ENCODE measurements at regions not wholly inside any gene's neighbourhood (a gene's known extent, or its start where the extent isn't known, plus 50 kb on each side); places are given as distances from the start of the nearest gene placed in this dataset.

DNA sequence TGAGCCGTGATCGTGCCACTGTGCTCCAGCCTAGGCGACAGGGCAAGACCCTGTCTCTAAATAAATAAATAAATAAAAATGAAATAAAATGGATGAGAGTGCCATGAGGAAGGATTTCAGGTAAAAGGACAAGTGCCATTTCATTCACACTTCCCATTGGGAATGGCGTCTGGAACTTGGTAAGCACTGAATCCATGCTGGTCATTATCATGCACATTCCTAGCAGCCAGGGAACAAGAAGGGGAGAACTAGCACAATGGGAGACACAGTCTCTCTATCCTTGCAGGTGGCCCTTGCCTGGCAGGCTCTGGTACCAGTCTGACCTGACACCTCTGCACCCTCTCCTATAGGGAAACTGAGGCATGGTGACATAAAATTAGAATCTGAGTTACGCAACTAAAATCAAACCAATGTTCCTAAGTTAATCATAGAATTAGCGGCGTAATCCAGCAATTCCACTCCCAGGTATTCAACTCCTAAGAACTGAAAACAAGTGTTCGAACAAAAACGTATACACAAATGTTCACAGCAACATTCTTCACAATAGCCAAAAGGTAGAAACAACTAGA, 70.8 kb upstream of the MFGE8 start:
- TF ChIP-seq, protein P1, sequence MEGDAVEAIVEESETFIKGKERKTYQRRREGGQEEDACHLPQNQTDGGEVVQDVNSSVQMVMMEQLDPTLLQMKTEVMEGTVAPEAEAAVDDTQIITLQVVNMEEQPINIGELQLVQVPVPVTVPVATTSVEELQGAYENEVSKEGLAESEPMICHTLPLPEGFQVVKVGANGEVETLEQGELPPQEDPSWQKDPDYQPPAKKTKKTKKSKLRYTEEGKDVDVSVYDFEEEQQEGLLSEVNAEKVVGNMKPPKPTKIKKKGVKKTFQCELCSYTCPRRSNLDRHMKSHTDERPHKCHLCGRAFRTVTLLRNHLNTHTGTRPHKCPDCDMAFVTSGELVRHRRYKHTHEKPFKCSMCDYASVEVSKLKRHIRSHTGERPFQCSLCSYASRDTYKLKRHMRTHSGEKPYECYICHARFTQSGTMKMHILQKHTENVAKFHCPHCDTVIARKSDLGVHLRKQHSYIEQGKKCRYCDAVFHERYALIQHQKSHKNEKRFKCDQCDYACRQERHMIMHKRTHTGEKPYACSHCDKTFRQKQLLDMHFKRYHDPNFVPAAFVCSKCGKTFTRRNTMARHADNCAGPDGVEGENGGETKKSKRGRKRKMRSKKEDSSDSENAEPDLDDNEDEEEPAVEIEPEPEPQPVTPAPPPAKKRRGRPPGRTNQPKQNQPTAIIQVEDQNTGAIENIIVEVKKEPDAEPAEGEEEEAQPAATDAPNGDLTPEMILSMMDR (IDR thresholded peaks at IDR 0.05) = no peak
- TF ChIP-seq POLR2A (IDR thresholded peaks at IDR 0.05) = no peak
- Histone ChIP-seq H3K27ac (no peak overlapping the region), H3K9me3 (no peaks in the 10 kb centered on the region), H3K27me3 (no peaks in the 10 kb centered on the region), H3K4me1 (peaks cover 0 to 5% of the 10 kb centered on the region in 2 donors), H3K4me3 (replicated peaks in 1 of 3) (no peak overlapping the region), H3K36me3 (no peaks in the 10 kb centered on the region)
- intact Hi-C loops (cut with DNase I) = no loop called here
- WGBS, 2 donors = 96 to 97% methylated on average over 9 of the region's 9 CpGs
- no peak for DNase-seq

- TF ChIP-seq POLR2A (IDR thresholded peaks at IDR 0.05) = no peak
- TF ChIP-seq, protein P1 (IDR thresholded peaks at IDR 0.05) = no peak
- peaks cover 0 to 5% of the 10 kb centered on the region in 2 donors for H3K4me1 ChIP-seq
- H3K27ac ChIP-seq = no peak overlapping the region
- H3K9me3 ChIP-seq = no peaks in the 10 kb centered on the region
- intact Hi-C loops (cut with DNase I) = no loop called here
- no peaks in the 10 kb centered on the region for H3K27me3 ChIP-seq
- DNase-seq = no peak
- H3K36me3 ChIP-seq = no peaks in the 10 kb centered on the region
- no peak overlapping the region for H3K4me3 ChIP-seq (replicated peaks in 1 of 3)
- 69 to 74% methylated on average over 14 of the region's 14 CpGs for WGBS, 2 donors
These were observed 72.6 kb upstream of the MFGE8 start for GRCh38 chr15:88985547-88986393.

DNA sequence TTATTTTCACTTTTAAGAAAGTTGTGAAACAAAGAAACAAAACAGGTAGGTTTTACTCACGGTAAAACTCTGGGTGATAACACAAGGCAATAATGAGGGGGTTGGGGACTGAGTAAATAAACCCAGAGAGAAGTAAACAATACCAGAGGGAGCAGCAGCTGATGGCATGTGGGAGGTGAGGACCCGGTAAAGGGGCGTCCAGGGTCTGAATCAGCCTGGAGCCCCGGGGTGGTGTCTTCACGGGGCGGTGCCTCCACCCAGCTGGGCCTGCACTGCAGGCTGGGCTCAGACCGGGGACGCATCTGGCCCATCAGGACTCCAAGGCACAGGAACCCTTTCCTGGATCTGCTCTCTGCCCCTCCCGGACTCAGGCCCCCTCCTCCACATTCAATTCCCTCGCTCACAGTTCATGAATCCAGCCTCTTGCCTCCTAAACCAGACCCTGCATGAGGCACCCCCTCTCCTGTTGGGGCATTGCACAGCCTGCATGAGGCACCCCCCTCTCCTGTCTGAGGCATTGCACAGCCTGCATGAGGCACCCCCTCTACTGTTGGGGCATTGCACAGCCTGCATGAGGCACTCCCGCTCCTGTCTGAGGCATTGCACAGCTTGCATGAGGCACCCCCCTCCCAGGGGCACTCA, 73.9 kb upstream of the MFGE8 start:
- DNase-seq = no peak
- intact Hi-C loops (cut with DNase I) = no loop called here
- 69 to 75% methylated on average over 11 of the region's 11 CpGs for WGBS, 2 donors

GRCh38 chr15:88987591-88987933, 74.4 kb upstream of the MFGE8 start:
- no peaks in the 10 kb centered on the region for H3K27me3 ChIP-seq
- no peaks in the 10 kb centered on the region for H3K9me3 ChIP-seq
- 71 to 79% methylated on average over 7 of the region's 7 CpGs for WGBS, 2 donors
- intact Hi-C loops (cut with DNase I) = no loop called here
- H3K27ac ChIP-seq = no peak overlapping the region
- peaks cover 0 to 5% of the 10 kb centered on the region in 2 donors for H3K4me1 ChIP-seq
- DNase-seq = no peak
- H3K36me3 ChIP-seq = no peaks in the 10 kb centered on the region
- TF ChIP-seq, protein P1 (IDR thresholded peaks at IDR 0.05) = no peak
- TF ChIP-seq POLR2A (IDR thresholded peaks at IDR 0.05) = no peak
- H3K4me3 ChIP-seq (replicated peaks in 1 of 3) = no peak overlapping the region

More for the DNA sequence above, 73.9 kb upstream of the MFGE8 start:
- no peaks in the 10 kb centered on the region for H3K36me3 ChIP-seq
- no peaks in the 10 kb centered on the region for H3K27me3 ChIP-seq
- TF ChIP-seq POLR2A (IDR thresholded peaks at IDR 0.05) = no peak
- TF ChIP-seq, protein P1 (IDR thresholded peaks at IDR 0.05) = no peak
- no peak overlapping the region for H3K4me3 ChIP-seq (replicated peaks in 1 of 3)
- no peak overlapping the region for H3K27ac ChIP-seq
- H3K9me3 ChIP-seq = no peaks in the 10 kb centered on the region
- peaks cover 0 to 5% of the 10 kb centered on the region in 2 donors for H3K4me1 ChIP-seq

All from thyroid gland (tissue), 4 donors.